OCI-LY7 (cell line): ENCODE measurements at regions not wholly inside any gene's neighbourhood (a gene's known extent, or its start where the extent isn't known, plus 50 kb on each side); places are given as distances from the start of the nearest gene placed in this dataset.

ENCODE experiments used
- BruUV-seq: library from RNA; stranded (reverse); fragments of 400-500 nt; replicated peaks from 2 replicates; lab custom pipeline; 2021; lab: Mats Ljungman, UMichigan
- CTCF ChIA-PET: fragments of 300-600 bp; sonication (Branson Sonifier 250); formaldehyde crosslinking; loops from one replicate; lab custom pipeline; 2022; ENCODE audit warnings: antibody characterized with exemption; ENCODE audit not compliant: unreplicated experiment; lab: Charles Lee
- POLR2A ChIA-PET: fragments of 300-600 bp; sonication (Branson Sonifier 250); formaldehyde crosslinking; loops from one replicate; lab custom pipeline; 2022; ENCODE audit warnings: antibody characterized with exemption; lab: Charles Lee
- DNase-seq: peaks from one replicate; pipeline ENCODE4 v3.0.0-alpha.2; 2015; ENCODE audit warnings: low spot score
- H2AFZ ChIP-seq: fragments of 200-600 bp; sonication (generic), shearing (Covaris generic); 2 replicates; pipeline ENCODE4 v1.6.1; 2014; ENCODE audit warnings: mild to moderate bottlenecking, antibody characterized with exemption, low read length, moderate library complexity
- H3K27ac ChIP-seq: fragments of 200-600 bp; sonication (generic); 2 replicates; pipeline ENCODE4 v1.5.1; 2014; ENCODE audit warnings: mixed run types, low read depth, mild to moderate bottlenecking, moderate library complexity, low read length, inconsistent platforms; ENCODE audit not compliant: poor library complexity, severe bottlenecking
- H3K36me3 ChIP-seq: fragments of 200-600 bp; sonication (generic); 2 replicates; pipeline ENCODE4 v1.6.1; 2014; ENCODE audit warnings: mild to moderate bottlenecking, antibody characterized with exemption, low read length, moderate library complexity, mixed read lengths; ENCODE audit not compliant: insufficient read depth
- H3K4me1 ChIP-seq: fragments of 200-600 bp; sonication (generic); 2 replicates; pipeline ENCODE4 v1.5.1; 2014; ENCODE audit warnings: mild to moderate bottlenecking, low read length; ENCODE audit not compliant: insufficient read depth, poor library complexity, severe bottlenecking
- H3K4me2 ChIP-seq: fragments of 200-600 bp; sonication (generic); 2 replicates; pipeline ENCODE4 v1.6.1; 2014; ENCODE audit warnings: mild to moderate bottlenecking, low read length
- H3K4me3 ChIP-seq: fragments of 200-600 bp; sonication (generic); 2 replicates; pipeline ENCODE4 v1.5.1; 2014; ENCODE audit warnings: mild to moderate bottlenecking, low read depth, low read length; ENCODE audit not compliant: poor library complexity, severe bottlenecking
- H3K79me2 ChIP-seq: fragments of 200-600 bp; sonication (generic); 2 replicates; pipeline ENCODE4 v1.6.1; 2016; ENCODE audit warnings: low read depth, mild to moderate bottlenecking, low read length, moderate library complexity, mixed read lengths; ENCODE audit not compliant: insufficient read depth
- H3K9me2 ChIP-seq: fragments of 200-600 bp; sonication (generic); 2 replicates; pipeline ENCODE4 v1.6.1; 2016; ENCODE audit warnings: mild to moderate bottlenecking, low read length, mixed read lengths; ENCODE audit not compliant: insufficient read depth
- H3K9me3 ChIP-seq: fragments of 200-600 bp; sonication (generic); 2 replicates; pipeline ENCODE4 v1.6.1; 2014; ENCODE audit warnings: mild to moderate bottlenecking, mixed run types, low read length, mixed read lengths
- H4K20me1 ChIP-seq: fragments of 200-600 bp; sonication (generic); 2 replicates; pipeline ENCODE4 v1.6.1; 2014; ENCODE audit warnings: mild to moderate bottlenecking, antibody characterized with exemption, low read length, moderate library complexity, mixed read lengths; ENCODE audit not compliant: insufficient read depth
- EZH2phosphoT487 ChIP-seq: fragments of 200-600 bp; sonication (generic); IDR thresholded peaks from 2 replicates; pipeline ENCODE4 v1.6.1; 2018; ENCODE audit warnings: low read depth, borderline replicate concordance, mild to moderate bottlenecking, mixed run types, antibody characterized with exemption, low read length, moderate library complexity, mixed read lengths
- intact Hi-C: fragments of 100-400 bp; cut with micrococcal nuclease; formaldehyde crosslinking; loops from one replicate; pipeline ENCODE4 v1.10.0; 2022; ENCODE audit not compliant: unreplicated experiment
- TF ChIP-seq, protein P1 (sequence below): fragments of 200-600 bp; sonication (generic); conservative IDR thresholded peaks from 2 replicates; pipeline ENCODE4 v1.5.1; 2014; ENCODE audit warnings: mild to moderate bottlenecking, antibody characterized with exemption, low read length, moderate library complexity, mixed read lengths

DNA sequence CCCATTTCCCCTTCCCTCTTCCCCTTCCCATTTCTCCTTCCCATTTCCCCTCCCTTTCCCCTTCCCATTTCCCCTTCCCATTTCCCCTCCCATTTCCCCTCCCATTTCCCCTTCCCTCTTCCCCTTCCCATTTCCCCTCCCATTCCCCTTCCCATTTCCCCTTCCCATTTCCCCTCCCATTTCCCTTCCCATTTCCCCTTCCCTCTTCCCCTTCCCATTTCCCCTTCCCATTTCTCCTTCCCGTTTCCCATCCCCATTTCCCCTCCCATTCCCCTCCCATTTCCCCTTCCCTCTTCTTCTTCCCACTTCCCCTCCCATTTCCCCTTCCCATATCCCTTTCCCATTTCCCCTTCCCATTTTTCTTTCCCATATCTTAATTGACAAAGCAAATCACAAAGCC lies 109.0 kb downstream of the OLFM1 start:
- Histone ChIP-seq H3K4me1 (no peaks in the 10 kb centered on the region), H4K20me1 (no peaks in the 10 kb centered on the region), H3K9me3 (no peaks in the 10 kb centered on the region), H3K79me2 (no peaks in the 10 kb centered on the region), H3K36me3 (no peaks in the 10 kb centered on the region), H3K4me3 (no peak overlapping the region), H3K4me2 (no peak overlapping the region), H3K9me2 (no peaks in the 10 kb centered on the region), H3K27ac (no peak overlapping the region), H2AFZ (no peak overlapping the region)
- no peak for TF ChIP-seq EZH2phosphoT487
- TF ChIP-seq, protein P1, sequence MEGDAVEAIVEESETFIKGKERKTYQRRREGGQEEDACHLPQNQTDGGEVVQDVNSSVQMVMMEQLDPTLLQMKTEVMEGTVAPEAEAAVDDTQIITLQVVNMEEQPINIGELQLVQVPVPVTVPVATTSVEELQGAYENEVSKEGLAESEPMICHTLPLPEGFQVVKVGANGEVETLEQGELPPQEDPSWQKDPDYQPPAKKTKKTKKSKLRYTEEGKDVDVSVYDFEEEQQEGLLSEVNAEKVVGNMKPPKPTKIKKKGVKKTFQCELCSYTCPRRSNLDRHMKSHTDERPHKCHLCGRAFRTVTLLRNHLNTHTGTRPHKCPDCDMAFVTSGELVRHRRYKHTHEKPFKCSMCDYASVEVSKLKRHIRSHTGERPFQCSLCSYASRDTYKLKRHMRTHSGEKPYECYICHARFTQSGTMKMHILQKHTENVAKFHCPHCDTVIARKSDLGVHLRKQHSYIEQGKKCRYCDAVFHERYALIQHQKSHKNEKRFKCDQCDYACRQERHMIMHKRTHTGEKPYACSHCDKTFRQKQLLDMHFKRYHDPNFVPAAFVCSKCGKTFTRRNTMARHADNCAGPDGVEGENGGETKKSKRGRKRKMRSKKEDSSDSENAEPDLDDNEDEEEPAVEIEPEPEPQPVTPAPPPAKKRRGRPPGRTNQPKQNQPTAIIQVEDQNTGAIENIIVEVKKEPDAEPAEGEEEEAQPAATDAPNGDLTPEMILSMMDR, result no peak
- POLR2A ChIA-PET, result no interaction called here
- DNase-seq, result no peak
- CTCF ChIA-PET, result no interaction called here
- BruUV-seq, result no TSS peak
- intact Hi-C loops, result no loop called here

DNA sequence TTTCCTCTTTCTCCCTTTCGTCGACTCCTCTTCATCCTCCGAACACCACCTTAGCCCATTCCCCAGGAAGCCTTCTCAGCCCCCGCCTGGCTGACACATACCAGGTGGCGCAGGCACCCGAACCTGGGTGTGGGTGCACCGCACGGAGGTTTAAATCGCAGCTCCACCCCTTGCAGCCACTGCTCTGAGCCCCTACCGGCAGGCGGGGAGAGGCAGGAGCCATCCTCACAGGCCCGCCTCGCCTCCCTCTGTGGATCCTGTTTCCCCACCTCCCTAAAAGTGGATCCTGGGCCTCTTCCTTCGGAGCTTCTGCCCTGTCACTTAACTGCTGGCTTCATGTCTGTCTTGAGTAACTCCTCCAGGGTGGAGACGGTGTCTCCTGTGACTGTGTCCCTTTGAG lies 110.7 kb downstream of the OLFM1 start:
- H3K79me2 ChIP-seq, result no peaks in the 10 kb centered on the region
- no peaks in the 10 kb centered on the region for H3K9me2 ChIP-seq
- no peak overlapping the region for H2AFZ ChIP-seq
- no peak overlapping the region for H3K4me3 ChIP-seq
- TF ChIP-seq, protein P1, result no peak
- TF ChIP-seq EZH2phosphoT487, result no peak
- no TSS peak for BruUV-seq
- no peak overlapping the region for H3K27ac ChIP-seq
- CTCF ChIA-PET, result no interaction called here
- intact Hi-C loops, result no loop called here
- H4K20me1 ChIP-seq, result no peaks in the 10 kb centered on the region
- H3K4me1 ChIP-seq, result no peaks in the 10 kb centered on the region
- no peak for DNase-seq
- POLR2A ChIA-PET, result no interaction called here
- no peak overlapping the region for H3K4me2 ChIP-seq
- no peaks in the 10 kb centered on the region for H3K9me3 ChIP-seq
- no peaks in the 10 kb centered on the region for H3K36me3 ChIP-seq

DNA sequence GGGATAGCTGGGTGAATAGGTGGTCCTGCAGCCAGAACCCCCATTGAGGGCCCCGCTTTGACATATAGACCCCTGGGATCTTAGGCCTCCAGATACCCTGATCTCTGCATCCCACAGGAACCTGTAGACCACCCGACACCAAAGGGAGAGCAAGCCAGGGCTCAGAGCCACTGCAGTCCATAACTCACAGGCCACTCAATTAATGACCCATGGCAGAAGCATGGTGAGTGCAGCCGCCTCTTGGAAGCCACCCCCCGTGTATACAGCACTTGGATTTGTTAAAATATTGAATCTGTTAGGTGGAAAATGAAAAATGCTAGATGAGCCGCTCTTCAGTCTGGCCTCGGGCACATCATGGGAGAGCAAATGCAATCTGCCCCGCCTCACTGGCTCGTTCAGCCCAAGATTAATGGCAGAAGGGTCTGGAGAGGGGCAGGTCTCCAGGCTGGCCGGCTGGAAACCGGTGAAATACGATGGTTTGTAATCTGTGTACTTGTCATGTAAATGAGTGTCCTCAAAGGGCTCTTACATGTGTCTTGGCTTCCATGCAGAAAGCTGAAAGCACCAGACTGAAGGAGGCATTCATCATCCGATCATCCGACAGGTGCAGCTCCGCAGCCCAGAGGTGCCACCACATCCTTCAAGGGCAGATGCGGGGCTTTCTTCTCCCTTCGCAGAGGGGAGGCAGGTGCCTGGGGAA lies 111.3 kb downstream of the OLFM1 start:
- Histone ChIP-seq H4K20me1 (no peaks in the 10 kb centered on the region), H3K9me2 (no peaks in the 10 kb centered on the region), H3K4me2 (no peak overlapping the region), H3K79me2 (no peaks in the 10 kb centered on the region), H3K27ac (no peak overlapping the region), H3K9me3 (no peaks in the 10 kb centered on the region), H3K36me3 (no peaks in the 10 kb centered on the region), H3K4me1 (no peaks in the 10 kb centered on the region), H2AFZ (no peak overlapping the region), H3K4me3 (no peak overlapping the region)
- DNase-seq, result no peak
- intact Hi-C loops, result no loop called here
- no TSS peak for BruUV-seq
- no peak for TF ChIP-seq EZH2phosphoT487
- TF ChIP-seq, protein P1, result no peak
- POLR2A ChIA-PET, result no interaction called here
- CTCF ChIA-PET, result no interaction called here
